ENCODE measurements at regions not wholly inside any gene's neighbourhood (a gene's known extent, or its start where the extent isn't known, plus 50 kb on each side); places are given as distances from the start of the nearest gene placed in this dataset.

GRCh38 chr5:133882389-133882695 is 86.1 kb downstream of the C5orf15 start:
- H3K4me1 ChIP-seq (ENCODE audit: control insufficient read depth, insufficient read depth, low read length, poor library complexity, severe bottlenecking) = peaks cover 5% of the 10 kb centered on the region
- 95% methylated on average over 3 to 6 of the region's 6 CpGs for WGBS, 2 experiments (ENCODE audit: insufficient coverage in 2 of 2)

GRCh38 chr5:133881576-133882388 is 86.6 kb downstream of the C5orf15 start:
- 81 to 86% methylated on average over 9 to 12 of the region's 15 CpGs for WGBS, 2 experiments (ENCODE audit: insufficient coverage in 2 of 2)
- Histone ChIP-seq H3K9me3 (ENCODE audit: control insufficient read depth, low read length) (no peaks in the 10 kb centered on the region), H3K4me3 (ENCODE audit: extremely low read depth, insufficient read depth, low read length, poor library complexity, severe bottlenecking) (no peak overlapping the region), H3K4me1 (ENCODE audit: control insufficient read depth, insufficient read depth, low read length, poor library complexity, severe bottlenecking) (peaks cover 5% of the 10 kb centered on the region), H3K36me3 (ENCODE audit: control insufficient read depth, insufficient read depth, low read length) (no peaks in the 10 kb centered on the region), H3K27ac (ENCODE audit: low read depth, low read length, severe bottlenecking) (no peak overlapping the region)

More at GRCh38 chr5:133882389-133882695, 86.1 kb downstream of the C5orf15 start:
- Histone ChIP-seq H3K4me3 (ENCODE audit: extremely low read depth, insufficient read depth, low read length, poor library complexity, severe bottlenecking) (no peak overlapping the region), H3K36me3 (ENCODE audit: control insufficient read depth, insufficient read depth, low read length) (no peaks in the 10 kb centered on the region), H3K27ac (ENCODE audit: low read depth, low read length, severe bottlenecking) (no peak overlapping the region), H3K9me3 (ENCODE audit: control insufficient read depth, low read length) (no peaks in the 10 kb centered on the region)

GRCh38 chr5:133878236-133878555 is 90.2 kb downstream of the C5orf15 start:
- H3K27ac ChIP-seq (ENCODE audit: low read depth, low read length, severe bottlenecking) = no peak overlapping the region
- H3K36me3 ChIP-seq (ENCODE audit: control insufficient read depth, insufficient read depth, low read length) = no peaks in the 10 kb centered on the region
- H3K9me3 ChIP-seq (ENCODE audit: control insufficient read depth, low read length) = peaks cover 17% of the 10 kb centered on the region
- H3K4me3 ChIP-seq (ENCODE audit: extremely low read depth, insufficient read depth, low read length, poor library complexity, severe bottlenecking) = no peak overlapping the region
- WGBS, 2 experiments (ENCODE audit: insufficient coverage in 2 of 2) = 83 to 100% methylated on average over 1 to 2 of the region's 2 CpGs
- H3K4me1 ChIP-seq (ENCODE audit: control insufficient read depth, insufficient read depth, low read length, poor library complexity, severe bottlenecking) = peaks cover 3% of the 10 kb centered on the region

GRCh38 chr5:133877351-133878235 is 90.8 kb downstream of the C5orf15 start:
- 69 to 71% methylated on average over 6 to 7 of the region's 10 CpGs for WGBS, 2 experiments (ENCODE audit: insufficient coverage in 2 of 2)
- peaks cover 17% of the 10 kb centered on the region for H3K9me3 ChIP-seq (ENCODE audit: control insufficient read depth, low read length)
- H3K4me1 ChIP-seq (ENCODE audit: control insufficient read depth, insufficient read depth, low read length, poor library complexity, severe bottlenecking) = peaks cover 3% of the 10 kb centered on the region
- H3K36me3 ChIP-seq (ENCODE audit: control insufficient read depth, insufficient read depth, low read length) = no peaks in the 10 kb centered on the region
- no peak overlapping the region for H3K4me3 ChIP-seq (ENCODE audit: extremely low read depth, insufficient read depth, low read length, poor library complexity, severe bottlenecking)
- H3K27ac ChIP-seq (ENCODE audit: low read depth, low read length, severe bottlenecking) = no peak overlapping the region

- Histone ChIP-seq H3K27ac (ENCODE audit: low read depth, low read length, severe bottlenecking) (no peak overlapping the region), H3K36me3 (ENCODE audit: control insufficient read depth, insufficient read depth, low read length) (no peaks in the 10 kb centered on the region)
- 89 to 100% methylated on average over 1 of the region's 3 CpGs for WGBS, 2 experiments (ENCODE audit: insufficient coverage in 2 of 2)
Measured at GRCh38 chr5:133876266-133876665, 92.2 kb downstream of the C5orf15 start.

GRCh38 chr5:133875179-133875578 is 93.2 kb downstream of the C5orf15 start:
- no peaks in the 10 kb centered on the region for H3K36me3 ChIP-seq (ENCODE audit: control insufficient read depth, insufficient read depth, low read length)
- peaks cover 7% of the 10 kb centered on the region for H3K4me1 ChIP-seq (ENCODE audit: control insufficient read depth, insufficient read depth, low read length, poor library complexity, severe bottlenecking)
- no peak overlapping the region for H3K4me3 ChIP-seq (ENCODE audit: extremely low read depth, insufficient read depth, low read length, poor library complexity, severe bottlenecking)
- no CpG with 5 or more reads among the region's 1 CpG for WGBS, 2 experiments (ENCODE audit: insufficient coverage in 2 of 2)
- H3K9me3 ChIP-seq (ENCODE audit: control insufficient read depth, low read length) = peaks cover 17% of the 10 kb centered on the region
- H3K27ac ChIP-seq (ENCODE audit: low read depth, low read length, severe bottlenecking) = no peak overlapping the region

More at GRCh38 chr5:133876266-133876665, 92.2 kb downstream of the C5orf15 start:
- Histone ChIP-seq H3K4me3 (ENCODE audit: extremely low read depth, insufficient read depth, low read length, poor library complexity, severe bottlenecking) (no peak overlapping the region), H3K4me1 (ENCODE audit: control insufficient read depth, insufficient read depth, low read length, poor library complexity, severe bottlenecking) (peaks cover 2% of the 10 kb centered on the region), H3K9me3 (ENCODE audit: control insufficient read depth, low read length) (peaks cover 17% of the 10 kb centered on the region)

GRCh38 chr5:133873449-133873848 is 95.0 kb downstream of the C5orf15 start:
- Histone ChIP-seq H3K36me3 (ENCODE audit: control insufficient read depth, insufficient read depth, low read length) (no peaks in the 10 kb centered on the region), H3K27ac (ENCODE audit: low read depth, low read length, severe bottlenecking) (no peak overlapping the region), H3K4me3 (ENCODE audit: extremely low read depth, insufficient read depth, low read length, poor library complexity, severe bottlenecking) (no peak overlapping the region), H3K9me3 (ENCODE audit: control insufficient read depth, low read length) (peaks cover 17% of the 10 kb centered on the region), H3K4me1 (ENCODE audit: control insufficient read depth, insufficient read depth, low read length, poor library complexity, severe bottlenecking) (peaks cover 7% of the 10 kb centered on the region)
- WGBS, 2 experiments (ENCODE audit: insufficient coverage in 2 of 2) = 68 to 85% methylated on average over 2 of the region's 2 CpGs

GRCh38 chr5:133870661-133871060 is 97.8 kb downstream of the C5orf15 start:
- H3K4me1 ChIP-seq (ENCODE audit: control insufficient read depth, insufficient read depth, low read length, poor library complexity, severe bottlenecking) = peaks cover 7% of the 10 kb centered on the region
- no peak overlapping the region for H3K27ac ChIP-seq (ENCODE audit: low read depth, low read length, severe bottlenecking)
- H3K9me3 ChIP-seq (ENCODE audit: control insufficient read depth, low read length) = peaks cover 17% of the 10 kb centered on the region
- H3K4me3 ChIP-seq (ENCODE audit: extremely low read depth, insufficient read depth, low read length, poor library complexity, severe bottlenecking) = no peak overlapping the region
- H3K36me3 ChIP-seq (ENCODE audit: control insufficient read depth, insufficient read depth, low read length) = no peaks in the 10 kb centered on the region

GRCh38 chr5:133869519-133870335 is 98.7 kb downstream of the C5orf15 start:
- H3K36me3 ChIP-seq (ENCODE audit: control insufficient read depth, insufficient read depth, low read length) = no peaks in the 10 kb centered on the region
- H3K4me3 ChIP-seq (ENCODE audit: extremely low read depth, insufficient read depth, low read length, poor library complexity, severe bottlenecking) = no peak overlapping the region
- WGBS, 2 experiments (ENCODE audit: insufficient coverage in 2 of 2) = 91 to 92% methylated on average over 12 to 13 of the region's 13 CpGs

GRCh38 chr5:133868946-133869518 is 99.4 kb downstream of the C5orf15 start:
- Histone ChIP-seq H3K4me1 (ENCODE audit: control insufficient read depth, insufficient read depth, low read length, poor library complexity, severe bottlenecking) (peaks cover 7% of the 10 kb centered on the region), H3K36me3 (ENCODE audit: control insufficient read depth, insufficient read depth, low read length) (no peaks in the 10 kb centered on the region), H3K27ac (ENCODE audit: low read depth, low read length, severe bottlenecking) (no peak overlapping the region), H3K4me3 (ENCODE audit: extremely low read depth, insufficient read depth, low read length, poor library complexity, severe bottlenecking) (no peak overlapping the region), H3K9me3 (ENCODE audit: control insufficient read depth, low read length) (peaks cover 7% of the 10 kb centered on the region)
- 11 to 20% methylated on average over 4 to 9 of the region's 16 CpGs for WGBS, 2 experiments (ENCODE audit: insufficient coverage in 2 of 2)

More at GRCh38 chr5:133869519-133870335, 98.7 kb downstream of the C5orf15 start:
- peaks cover 7% of the 10 kb centered on the region for H3K4me1 ChIP-seq (ENCODE audit: control insufficient read depth, insufficient read depth, low read length, poor library complexity, severe bottlenecking)
- peaks cover 14% of the 10 kb centered on the region for H3K9me3 ChIP-seq (ENCODE audit: control insufficient read depth, low read length)
- H3K27ac ChIP-seq (ENCODE audit: low read depth, low read length, severe bottlenecking) = no peak overlapping the region
